B cell (primary cell): ENCODE measurements at regions not wholly inside any gene's neighbourhood (a gene's known extent, or its start where the extent isn't known, plus 50 kb on each side); places are given as distances from the start of the nearest gene placed in this dataset.

Source experiments
- EZH2 ChIP-seq: IDR thresholded peaks from 2 replicates; pipeline ENCODE4 v1.6.1; 2012; ENCODE audit warnings: borderline replicate concordance, low read depth, mild to moderate bottlenecking, moderate library complexity, low read length; ENCODE audit not compliant: insufficient read depth, poor library complexity, severe bottlenecking
- TF ChIP-seq, protein P1 (sequence below): fragments of 200-600 bp; IDR thresholded peaks from one replicate; pipeline ENCODE4 v1.8.0; 2022; ENCODE audit warnings: antibody characterized with exemption, mild to moderate bottlenecking

- TF ChIP-seq, protein P1, sequence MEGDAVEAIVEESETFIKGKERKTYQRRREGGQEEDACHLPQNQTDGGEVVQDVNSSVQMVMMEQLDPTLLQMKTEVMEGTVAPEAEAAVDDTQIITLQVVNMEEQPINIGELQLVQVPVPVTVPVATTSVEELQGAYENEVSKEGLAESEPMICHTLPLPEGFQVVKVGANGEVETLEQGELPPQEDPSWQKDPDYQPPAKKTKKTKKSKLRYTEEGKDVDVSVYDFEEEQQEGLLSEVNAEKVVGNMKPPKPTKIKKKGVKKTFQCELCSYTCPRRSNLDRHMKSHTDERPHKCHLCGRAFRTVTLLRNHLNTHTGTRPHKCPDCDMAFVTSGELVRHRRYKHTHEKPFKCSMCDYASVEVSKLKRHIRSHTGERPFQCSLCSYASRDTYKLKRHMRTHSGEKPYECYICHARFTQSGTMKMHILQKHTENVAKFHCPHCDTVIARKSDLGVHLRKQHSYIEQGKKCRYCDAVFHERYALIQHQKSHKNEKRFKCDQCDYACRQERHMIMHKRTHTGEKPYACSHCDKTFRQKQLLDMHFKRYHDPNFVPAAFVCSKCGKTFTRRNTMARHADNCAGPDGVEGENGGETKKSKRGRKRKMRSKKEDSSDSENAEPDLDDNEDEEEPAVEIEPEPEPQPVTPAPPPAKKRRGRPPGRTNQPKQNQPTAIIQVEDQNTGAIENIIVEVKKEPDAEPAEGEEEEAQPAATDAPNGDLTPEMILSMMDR = no peak
- no peak for TF ChIP-seq EZH2
Observed at GRCh38 chr4:123043013-123043412, 120.6 kb upstream of the NUDT6 start.
